ENCODE measurements at regions not wholly inside any gene's neighbourhood (a gene's known extent, or its start where the extent isn't known, plus 50 kb on each side); places are given as distances from the start of the nearest gene placed in this dataset.
"Not testable (repeated sequence)": the region's sequence is repeated elsewhere in the genome, so short reads cannot be mapped to it uniquely, and the experiment has no call there.

GRCh38 chr1:81299892-81300291 lies 500.8 kb upstream of the ADGRL2 start:
- no peaks in the 10 kb centered on the region for H3K4me1 Mint-ChIP-seq
- no peaks in the 10 kb centered on the region for H3K36me3 Mint-ChIP-seq
- ATAC-seq (ENCODE audit: low read depth in 2 of 2) (no peak), DNase-seq (no peak)
- no peaks in the 10 kb centered on the region for H3K27me3 Mint-ChIP-seq
- no peak overlapping the region for H3K4me3 Mint-ChIP-seq
- no peak overlapping the region for H3K27ac Mint-ChIP-seq
- peaks cover 0 to 5% (median 0%) of the 10 kb centered on the region in 7 donors for H3K9me3 Mint-ChIP-seq

- H3K4me1 Mint-ChIP-seq, result no peaks in the 10 kb centered on the region
- H3K36me3 Mint-ChIP-seq, result no peaks in the 10 kb centered on the region
- no peaks in the 10 kb centered on the region for H3K27me3 Mint-ChIP-seq
- no peak for DNase-seq
- no peak overlapping the region for H3K4me3 Mint-ChIP-seq
- no peak for ATAC-seq (ENCODE audit: low read depth in 2 of 2)
- no peak overlapping the region for H3K27ac Mint-ChIP-seq
- H3K9me3 Mint-ChIP-seq, result peaks cover 0 to 5% (median 0%) of the 10 kb centered on the region in 7 donors
Measured at GRCh38 chr1:81298266-81298665, 502.5 kb upstream of the ADGRL2 start.

GRCh38 chr1:81296601-81297000 lies 504.1 kb upstream of the ADGRL2 start:
- Mint-ChIP-seq H3K27ac (no peak overlapping the region), H3K4me1 (no peaks in the 10 kb centered on the region), H3K9me3 (no peaks in the 10 kb centered on the region), H3K27me3 (no peaks in the 10 kb centered on the region), H3K36me3 (no peaks in the 10 kb centered on the region), H3K4me3 (no peak overlapping the region)
- DNase-seq, result no peak
- ATAC-seq (ENCODE audit: low read depth in 2 of 2), result no peak

GRCh38 chr1:81290326-81290725 lies 510.4 kb upstream of the ADGRL2 start:
- H3K27ac Mint-ChIP-seq, result no peak overlapping the region
- peaks cover 0 to 2% (median 0%) of the 10 kb centered on the region in 7 donors for H3K9me3 Mint-ChIP-seq
- H3K4me1 Mint-ChIP-seq, result no peaks in the 10 kb centered on the region
- ATAC-seq (ENCODE audit: low read depth in 2 of 2), result no peak
- DNase-seq, result no peak
- H3K36me3 Mint-ChIP-seq, result no peaks in the 10 kb centered on the region
- H3K27me3 Mint-ChIP-seq, result no peaks in the 10 kb centered on the region
- H3K4me3 Mint-ChIP-seq, result no peak overlapping the region

- DNase-seq (no peak), ATAC-seq (ENCODE audit: low read depth in 2 of 2) (no peak)
- no peaks in the 10 kb centered on the region for H3K27me3 Mint-ChIP-seq
- no peaks in the 10 kb centered on the region for H3K4me1 Mint-ChIP-seq
- no peak overlapping the region for H3K27ac Mint-ChIP-seq
- H3K9me3 Mint-ChIP-seq, result peaks cover 0 to 2% (median 0%) of the 10 kb centered on the region in 7 donors
- no peaks in the 10 kb centered on the region for H3K36me3 Mint-ChIP-seq
- no peak overlapping the region for H3K4me3 Mint-ChIP-seq
Measured at GRCh38 chr1:81288689-81289088, 512.0 kb upstream of the ADGRL2 start.

GRCh38 chr1:81287411-81288080 lies 513.2 kb upstream of the ADGRL2 start:
- Mint-ChIP-seq H3K4me1 (no peaks in the 10 kb centered on the region), H3K9me3 (peaks cover 0 to 2% (median 0%) of the 10 kb centered on the region in 7 donors), H3K4me3 (no peak overlapping the region), H3K36me3 (no peaks in the 10 kb centered on the region), H3K27ac (no peak overlapping the region), H3K27me3 (no peaks in the 10 kb centered on the region)
- ATAC-seq (ENCODE audit: low read depth in 2 of 2) (no peak), DNase-seq (no peak)

GRCh38 chr1:81270051-81270450 lies 530.7 kb upstream of the ADGRL2 start:
- Mint-ChIP-seq H3K36me3 (no peaks in the 10 kb centered on the region), H3K4me3 (no peak overlapping the region), H3K9me3 (peaks cover 0 to 3% (median 0%) of the 10 kb centered on the region in 7 donors), H3K27me3 (no peaks in the 10 kb centered on the region), H3K4me1 (no peaks in the 10 kb centered on the region), H3K27ac (no peak overlapping the region)
- DNase-seq (no peak), ATAC-seq (ENCODE audit: low read depth in 2 of 2) (no peak)

GRCh38 chr1:81264976-81265375 lies 535.8 kb upstream of the ADGRL2 start:
- Mint-ChIP-seq H3K27ac (no peak overlapping the region), H3K4me3 (no peak overlapping the region), H3K4me1 (no peaks in the 10 kb centered on the region), H3K27me3 (no peaks in the 10 kb centered on the region), H3K9me3 (peaks cover 0 to 3% (median 0%) of the 10 kb centered on the region in 7 donors), H3K36me3 (no peaks in the 10 kb centered on the region)
- DNase-seq (no peak), ATAC-seq (ENCODE audit: low read depth in 2 of 2) (no peak)

GRCh38 chr1:81259625-81260411 lies 540.9 kb upstream of the ADGRL2 start:
- H3K27me3 Mint-ChIP-seq, result no peaks in the 10 kb centered on the region
- H3K4me1 Mint-ChIP-seq, result no peaks in the 10 kb centered on the region
- DNase-seq (no peak), ATAC-seq (ENCODE audit: low read depth in 2 of 2) (no peak)
- H3K36me3 Mint-ChIP-seq, result no peaks in the 10 kb centered on the region
- H3K9me3 Mint-ChIP-seq, result peaks cover 0 to 3% (median 0%) of the 10 kb centered on the region in 7 donors
- no peak overlapping the region for H3K4me3 Mint-ChIP-seq
- no peak overlapping the region for H3K27ac Mint-ChIP-seq

GRCh38 chr1:81254560-81254959 lies 546.2 kb upstream of the ADGRL2 start:
- H3K27ac Mint-ChIP-seq, result no peak overlapping the region
- no peak overlapping the region for H3K4me3 Mint-ChIP-seq
- no peaks in the 10 kb centered on the region for H3K27me3 Mint-ChIP-seq
- no peak for DNase-seq
- H3K4me1 Mint-ChIP-seq, result no peaks in the 10 kb centered on the region
- peaks cover 0 to 5% (median 0%) of the 10 kb centered on the region in 7 donors for H3K9me3 Mint-ChIP-seq
- ATAC-seq (ENCODE audit: low read depth in 2 of 2), result no peak
- H3K36me3 Mint-ChIP-seq, result no peaks in the 10 kb centered on the region

GRCh38 chr1:81254068-81254467 lies 546.7 kb upstream of the ADGRL2 start:
- no peaks in the 10 kb centered on the region for H3K4me1 Mint-ChIP-seq
- no peak for DNase-seq
- H3K36me3 Mint-ChIP-seq, result no peaks in the 10 kb centered on the region
- H3K27me3 Mint-ChIP-seq, result no peaks in the 10 kb centered on the region
- peaks cover 0 to 5% (median 2%) of the 10 kb centered on the region in 7 donors for H3K9me3 Mint-ChIP-seq
- ATAC-seq (ENCODE audit: low read depth in 2 of 2), result no peak
- no peak overlapping the region for H3K4me3 Mint-ChIP-seq
- H3K27ac Mint-ChIP-seq, result no peak overlapping the region

GRCh38 chr1:81252471-81253151 lies 548.1 kb upstream of the ADGRL2 start:
- DNase-seq, result no peak
- Mint-ChIP-seq H3K27me3 (no peaks in the 10 kb centered on the region), H3K9me3 (peaks cover 0 to 12% (median 2%) of the 10 kb centered on the region in 7 donors), H3K27ac (no peak overlapping the region), H3K36me3 (no peaks in the 10 kb centered on the region), H3K4me1 (no peaks in the 10 kb centered on the region), H3K4me3 (no peak overlapping the region)
- no peak for ATAC-seq (ENCODE audit: low read depth in 2 of 2)

GRCh38 chr1:81250825-81251224 lies 549.9 kb upstream of the ADGRL2 start:
- H3K4me1 Mint-ChIP-seq; ATAC-seq (ENCODE audit: low read depth in 2 of 2); H3K4me3 Mint-ChIP-seq; DNase-seq; H3K27ac Mint-ChIP-seq; H3K27me3 Mint-ChIP-seq; H3K36me3 Mint-ChIP-seq: not testable (repeated sequence)
- H3K9me3 Mint-ChIP-seq, result peaks cover 0 to 26% (median 5%) of the 10 kb centered on the region in 7 donors
